ENCODE measurements at regions not wholly inside any gene's neighbourhood (a gene's known extent, or its start where the extent isn't known, plus 50 kb on each side); places are given as distances from the start of the nearest gene placed in this dataset.

GRCh38 chr15:69505956-69506556 is 53.4 kb downstream of the RPLP1 start:
- DNase-seq = no peak

GRCh38 chr15:69508659-69509058 is 56.0 kb downstream of the RPLP1 start:
- DNase-seq = no peak

GRCh38 chr15:69509131-69509530 is 56.5 kb downstream of the RPLP1 start:
- DNase-seq = no peak

- DNase-seq = no peak
Measured at GRCh38 chr15:69510556-69510955, 57.9 kb downstream of the RPLP1 start.

- no peak for DNase-seq
Measured at GRCh38 chr15:69511015-69511414, 58.4 kb downstream of the RPLP1 start.

- no peak for DNase-seq
Measured at GRCh38 chr15:69511716-69512340, 59.2 kb downstream of the RPLP1 start.

- DNase-seq = no peak
Measured at GRCh38 chr15:69513450-69513960, 60.9 kb downstream of the RPLP1 start.

GRCh38 chr15:69513986-69514385 is 61.4 kb downstream of the RPLP1 start:
- no peak for DNase-seq

- no peak for DNase-seq
Measured at GRCh38 chr15:69515508-69515907, 62.9 kb downstream of the RPLP1 start.

GRCh38 chr15:69515926-69516325 is 63.3 kb downstream of the RPLP1 start:
- no peak for DNase-seq

GRCh38 chr15:69517052-69517451 is 64.4 kb downstream of the RPLP1 start:
- DNase-seq = no peak

GRCh38 chr15:69518806-69519205 is 66.2 kb downstream of the RPLP1 start:
- DNase-seq = no peak

- no peak for DNase-seq
Measured at GRCh38 chr15:69520067-69520466, 67.4 kb downstream of the RPLP1 start.

GRCh38 chr15:69522361-69522760 is 69.7 kb downstream of the RPLP1 start:
- no peak for DNase-seq

- DNase-seq = peak; percentile 67
Measured at GRCh38 chr15:69523010-69524001, 70.7 kb downstream of the RPLP1 start.

- no peak for DNase-seq
Measured at GRCh38 chr15:69524296-69524695, 71.7 kb downstream of the RPLP1 start.

- no peak for DNase-seq
Measured at GRCh38 chr15:69524814-69525213, 72.2 kb downstream of the RPLP1 start.

- no peak for DNase-seq
Measured at GRCh38 chr15:69525543-69525942, 72.9 kb downstream of the RPLP1 start.

- DNase-seq = no peak
Measured at GRCh38 chr15:69526081-69527061, 73.8 kb downstream of the RPLP1 start.

- no peak for DNase-seq
Measured at GRCh38 chr15:69529141-69529540, 76.5 kb downstream of the RPLP1 start.

- DNase-seq = no peak
Measured at GRCh38 chr15:69529961-69530633, 77.5 kb downstream of the RPLP1 start.

All from activated naive CD4-positive, alpha-beta T cell treated with anti-CD3 and anti-CD28 coated beads, Interleukin-2, amount 50 U/mL, for 16 hours (primary cell).